Femur (tissue), 1 donor: ENCODE measurements at regions not wholly inside any gene's neighbourhood (a gene's known extent, or its start where the extent isn't known, plus 50 kb on each side); places are given as distances from the start of the nearest gene placed in this dataset.

Source experiments
- DNase-seq: peaks from one replicate; pipeline ENCODE4 v3.0.0-alpha.2; 2017

DNA sequence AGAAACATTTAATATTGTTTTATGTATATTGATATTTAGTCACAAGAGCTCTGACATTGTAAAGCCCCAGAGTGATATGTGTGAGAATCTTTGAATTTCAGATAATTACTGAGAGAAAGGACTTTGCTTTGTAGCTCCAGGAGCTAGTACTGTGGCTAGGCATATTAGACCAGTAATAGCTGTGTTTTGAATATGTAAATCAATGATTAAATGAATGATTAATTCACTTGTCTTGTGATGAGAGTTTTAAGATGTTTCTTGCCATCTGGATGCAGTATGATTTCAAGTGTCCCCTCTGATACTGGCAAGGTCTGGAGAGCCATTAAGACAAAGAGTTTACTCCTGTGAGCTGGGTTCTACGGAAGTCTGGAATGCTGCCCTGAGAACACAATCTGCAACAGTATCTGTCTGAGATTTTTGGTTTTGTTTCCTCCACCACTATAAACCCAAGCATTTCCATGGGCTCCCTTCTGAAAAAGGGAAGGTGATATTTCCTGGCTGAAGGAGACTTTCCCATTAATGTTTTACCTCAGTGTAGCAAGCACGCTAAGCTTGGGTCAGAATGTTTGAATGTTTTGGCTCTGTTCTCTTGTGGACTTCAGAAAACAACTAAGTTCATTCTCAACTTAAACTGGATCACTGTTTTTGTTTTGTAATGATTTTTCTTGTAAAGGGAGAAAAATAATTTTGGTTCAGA is 61.3 kb upstream of the BICC1 start:
- DNase-seq: no peak

DNA sequence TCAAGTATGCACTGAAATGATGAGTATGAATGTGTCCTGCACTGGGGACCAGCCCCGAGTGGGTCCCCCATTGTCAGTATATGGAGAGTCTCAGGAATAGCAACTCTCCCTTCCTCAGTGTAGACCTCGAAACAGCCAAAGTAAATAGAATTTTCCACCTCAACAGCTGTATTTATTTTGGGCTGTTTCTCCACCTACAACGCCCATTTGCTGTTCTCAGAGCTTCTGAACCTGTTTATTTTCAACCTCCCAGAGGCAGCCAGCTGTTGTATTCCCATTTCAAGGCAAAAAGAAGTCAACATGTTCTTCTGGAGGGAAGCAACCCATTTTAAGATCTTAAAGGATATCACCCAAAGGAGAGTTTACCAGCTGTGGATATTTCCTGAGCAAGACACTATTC is 59.6 kb upstream of the BICC1 start:
- DNase-seq: no peak

DNA sequence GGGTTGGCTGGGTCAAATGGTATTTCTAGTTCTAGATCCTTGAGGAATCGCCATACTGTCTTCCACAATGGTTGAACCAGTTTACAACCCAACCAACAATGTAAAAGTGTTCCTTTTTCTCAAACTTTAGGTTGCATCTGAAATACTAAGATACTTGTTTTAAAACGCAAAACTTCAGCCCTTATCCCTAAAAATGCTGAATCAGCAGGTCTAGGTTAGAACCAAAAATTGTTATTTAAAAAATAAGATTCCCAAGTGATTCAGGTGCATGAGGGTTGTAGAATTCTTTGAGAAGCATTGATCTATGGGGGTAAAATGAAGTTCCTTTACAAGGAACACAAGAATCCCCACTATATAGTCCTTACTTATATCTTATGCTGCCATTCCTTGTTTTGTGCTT is 56.5 kb upstream of the BICC1 start:
- no peak for DNase-seq

DNA sequence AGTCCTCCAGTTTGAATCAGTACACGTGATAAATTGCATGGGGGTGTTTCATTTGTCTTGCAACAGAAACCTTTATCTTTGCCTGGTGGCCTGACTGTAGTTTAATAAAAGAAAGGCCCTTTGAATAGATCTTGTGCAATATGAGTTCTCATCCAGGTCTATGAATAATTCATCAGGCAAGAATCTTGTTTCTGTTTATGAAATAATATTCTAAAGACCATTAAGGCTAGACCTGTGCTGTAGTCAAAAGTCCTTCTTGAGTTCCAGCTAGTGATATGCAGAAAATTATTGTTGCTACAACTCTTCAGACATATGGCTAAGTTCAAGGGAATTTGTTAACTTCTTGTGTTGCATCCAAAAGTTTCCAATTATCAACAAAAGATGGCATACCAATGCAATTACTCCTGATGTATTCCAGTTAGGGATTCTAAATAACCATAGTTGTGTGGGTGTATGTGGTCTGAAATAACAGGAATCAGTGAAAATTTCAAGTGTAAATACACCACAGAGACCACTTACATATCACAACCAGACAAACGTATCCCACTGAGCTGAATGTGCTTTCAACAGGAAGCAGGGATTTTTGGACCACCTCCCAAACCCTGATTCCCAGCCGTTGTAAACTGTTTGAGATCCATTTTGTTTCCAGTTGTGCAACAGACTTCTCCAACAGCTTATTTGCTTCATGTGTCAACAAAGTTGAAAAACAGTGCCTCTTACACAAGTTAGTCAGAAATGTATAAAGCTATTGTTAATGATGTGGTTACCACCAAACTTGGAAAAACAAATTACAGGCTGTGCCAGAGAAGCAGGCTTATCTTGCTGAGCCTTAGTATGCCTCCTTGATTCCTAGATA is 54.7 kb upstream of the BICC1 start:
- peak; percentile 73 for DNase-seq

DNA sequence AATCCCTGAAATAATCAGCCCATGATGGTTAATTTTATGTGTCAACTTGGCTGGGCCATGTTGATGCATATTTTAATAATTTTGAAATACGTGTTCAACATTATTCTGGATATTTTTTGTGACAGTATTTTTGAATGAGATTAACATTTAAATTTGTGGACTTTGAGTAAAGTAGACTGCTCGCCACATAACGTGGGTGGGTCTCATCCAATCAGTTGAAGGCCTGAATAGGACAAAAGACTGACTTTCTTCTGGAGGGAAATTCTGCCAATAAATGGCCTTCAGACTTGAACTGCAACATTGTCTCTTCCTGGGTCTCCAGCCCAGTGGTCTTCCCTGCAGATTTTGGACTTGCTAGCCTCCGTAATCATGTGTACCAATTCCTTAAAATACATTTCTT is 53.6 kb upstream of the BICC1 start:
- no peak for DNase-seq

DNA sequence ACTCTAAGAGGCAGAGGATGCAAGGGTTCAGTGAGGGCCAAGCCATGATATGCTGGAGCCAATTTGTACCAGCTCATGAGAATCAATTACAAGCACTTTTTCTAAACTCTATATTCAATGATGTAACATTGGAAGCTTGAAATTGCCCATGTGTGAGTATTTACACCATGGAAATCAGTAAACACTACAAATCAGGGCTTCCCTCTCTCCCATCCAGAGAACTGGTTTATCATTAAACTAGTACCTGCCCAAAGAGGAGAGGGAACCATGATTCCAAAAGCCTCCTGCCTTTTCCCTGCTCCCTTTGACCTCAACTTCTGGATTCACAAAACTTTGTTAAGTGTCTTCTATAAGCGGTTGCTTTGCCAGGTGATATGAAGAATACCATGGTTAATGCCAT is 52.5 kb upstream of the BICC1 start:
- DNase-seq: no peak

DNA sequence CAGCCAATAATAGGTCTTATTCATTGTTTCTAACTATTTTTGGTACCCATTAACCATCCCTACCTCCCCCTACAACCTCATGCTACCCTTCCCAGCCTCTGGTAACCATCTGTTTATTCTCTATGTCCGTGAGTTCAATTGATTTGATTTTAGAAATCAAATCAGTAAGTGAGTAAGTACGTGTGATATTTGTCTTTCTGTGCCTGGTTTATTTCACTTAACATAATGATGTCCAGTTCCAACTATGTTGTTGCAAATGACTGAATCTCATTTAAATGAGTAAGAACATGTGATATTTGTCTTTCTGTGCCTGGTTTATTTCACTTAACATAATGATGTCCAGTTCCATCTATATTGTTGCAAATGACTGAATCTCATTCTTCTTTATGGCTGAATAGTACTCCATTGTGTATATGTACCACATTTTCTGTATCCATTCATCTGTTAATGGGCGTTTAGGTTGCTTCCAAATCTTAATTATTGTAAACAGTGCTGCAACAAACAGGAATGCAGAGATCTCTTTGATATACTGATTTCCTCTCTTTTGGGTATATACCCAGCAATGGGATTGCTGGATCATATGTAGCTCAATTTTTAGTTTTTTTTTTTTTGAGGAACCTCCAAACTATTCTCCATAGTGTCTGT is 49.7 kb upstream of the BICC1 start:
- DNase-seq: no peak
